Trophoblast cell (in vitro differentiated cells and primary cell): ENCODE measurements at regions not wholly inside any gene's neighbourhood (a gene's known extent, or its start where the extent isn't known, plus 50 kb on each side); places are given as distances from the start of the nearest gene placed in this dataset.

Source experiments
- DNase-seq, 2 donors: peaks; one replicate each; pipeline ENCODE4 v3.0.0-alpha.2; 2016
- H2AFZ ChIP-seq: 2 replicates; pipeline ENCODE4 v1.6.1; 2013; ENCODE audit warnings: low read length, moderate library complexity, mild to moderate bottlenecking; ENCODE audit not compliant: insufficient read depth, poor library complexity
- H2AK5ac ChIP-seq: 2 replicates; pipeline ENCODE4 v1.6.1; 2013; ENCODE audit warnings: mild to moderate bottlenecking, low read length
- H2BK120ac ChIP-seq: 2 replicates; pipeline ENCODE4 v1.6.1; 2013; ENCODE audit warnings: low read length, mild to moderate bottlenecking, moderate library complexity; ENCODE audit not compliant: insufficient read depth, poor library complexity
- H2BK12ac ChIP-seq: 2 replicates; pipeline ENCODE4 v1.6.1; 2013; ENCODE audit warnings: mild to moderate bottlenecking, low read length, moderate library complexity
- H2BK5ac ChIP-seq: 2 replicates; pipeline ENCODE4 v1.6.1; 2013; ENCODE audit warnings: low read length, low read depth, moderate library complexity, mild to moderate bottlenecking; ENCODE audit not compliant: poor library complexity
- H3K14ac ChIP-seq: 2 replicates; pipeline ENCODE4 v1.6.1; 2013; ENCODE audit warnings: mild to moderate bottlenecking, low read length
- H3K18ac ChIP-seq: 2 replicates; pipeline ENCODE4 v1.6.1; 2013; ENCODE audit warnings: mild to moderate bottlenecking, low read length
- H3K23ac ChIP-seq: 2 replicates; pipeline ENCODE4 v1.6.1; 2013; ENCODE audit warnings: low read length
- H3K27ac ChIP-seq: 2 replicates; pipeline ENCODE4 v1.5.1; 2013; ENCODE audit warnings: low read depth, mild to moderate bottlenecking, inconsistent platforms, low read length, moderate library complexity
- H3K27me3 ChIP-seq: 2 replicates; pipeline ENCODE4 v1.6.1; 2013; ENCODE audit warnings: inconsistent platforms, mild to moderate bottlenecking, low read length, moderate library complexity; ENCODE audit not compliant: insufficient read depth
- H3K36me3 ChIP-seq, 2 experiments: 1 replicate in 1 of 2; 2 replicates in 1 of 2; pipeline ENCODE4 v1.6.1; 2013; ENCODE audit warnings: low read length in 2 of 2, mild to moderate bottlenecking in 2 of 2, moderate library complexity in 1 of 2; ENCODE audit not compliant: insufficient read depth in 2 of 2, control insufficient read depth in 1 of 2
- H3K4ac ChIP-seq: 2 replicates; pipeline ENCODE4 v1.6.1; 2013; ENCODE audit warnings: low read depth, mild to moderate bottlenecking, low read length, moderate library complexity
- H3K4me1 ChIP-seq, 2 experiments: 1 replicate in 1 of 2; 2 replicates in 1 of 2; pipeline ENCODE4 v1.6.1; 2013; ENCODE audit warnings: low read length in 2 of 2, mild to moderate bottlenecking in 2 of 2, moderate library complexity in 1 of 2; ENCODE audit not compliant: insufficient read depth in 2 of 2, control insufficient read depth in 1 of 2
- H3K4me2 ChIP-seq: 2 replicates; pipeline ENCODE4 v1.6.1; 2013; ENCODE audit warnings: inconsistent platforms, mild to moderate bottlenecking, low read length, moderate library complexity
- H3K4me3 ChIP-seq: 2 replicates; pipeline ENCODE4 v1.5.1; 2013; ENCODE audit warnings: mild to moderate bottlenecking, low read depth, low read length, inconsistent platforms
- H3K79me1 ChIP-seq: one replicate; pipeline ENCODE4 v1.6.1; 2013; ENCODE audit warnings: low read length
- H3K79me2 ChIP-seq: 2 replicates; pipeline ENCODE4 v1.6.1; 2013; ENCODE audit warnings: low read length, mild to moderate bottlenecking; ENCODE audit not compliant: control insufficient read depth, insufficient read depth, poor library complexity
- H3K9ac ChIP-seq: 2 replicates; pipeline ENCODE4 v1.6.1; 2013; ENCODE audit warnings: mild to moderate bottlenecking, low read length
- H3K9me3 ChIP-seq: 2 replicates; pipeline ENCODE4 v1.6.1; 2013; ENCODE audit warnings: low read depth, mild to moderate bottlenecking, control low read depth, inconsistent platforms, low read length; ENCODE audit not compliant: insufficient read depth
- H4K12ac ChIP-seq: 2 replicates; pipeline ENCODE4 v1.6.1; 2013; ENCODE audit warnings: low read depth, mild to moderate bottlenecking, low read length, moderate library complexity
- H4K8ac ChIP-seq: 2 replicates; pipeline ENCODE4 v1.6.1; 2013; ENCODE audit warnings: low read depth, mild to moderate bottlenecking, low read length, moderate library complexity
- H4K91ac ChIP-seq: one replicate; pipeline ENCODE4 v1.6.1; 2013; ENCODE audit warnings: low read depth, mild to moderate bottlenecking, low read length, moderate library complexity
- WGBS: extraction: QIAGEN DNeasy Blood & Tissue Kit; methylation state at CpG from one replicate; pipeline ENCODE4 v1.1.7; 2013; ENCODE audit warnings: missing lambda C conversion rate; ENCODE audit not compliant: insufficient read length, insufficient coverage; ENCODE audit errors: extremely low coverage; 5-methylcytosine and 5-hydroxymethylcytosine counted together

DNA sequence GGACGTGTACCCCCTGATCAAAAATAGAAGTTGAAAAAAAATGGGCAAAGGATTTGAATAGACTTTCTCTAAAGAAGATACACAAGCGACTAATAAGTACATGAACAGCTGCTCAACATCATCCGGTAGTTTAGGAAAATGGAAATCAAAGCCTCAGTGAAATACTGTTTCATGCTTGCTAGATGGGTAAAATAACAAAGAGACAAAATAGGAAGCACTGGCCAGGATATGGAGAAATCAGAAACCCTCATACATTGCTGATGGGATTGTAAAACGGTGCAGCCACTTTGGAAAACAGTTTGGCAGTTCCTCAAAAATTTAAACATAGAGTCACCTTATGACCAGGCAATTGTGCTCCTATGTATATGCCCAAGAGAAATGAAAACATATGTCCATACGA, 65.0 kb upstream of the SUB1 start:
- H3K4me1 ChIP-seq = no peaks in the 10 kb centered on the region
- no peak overlapping the region for H3K9ac ChIP-seq
- no peak overlapping the region for H3K4me3 ChIP-seq
- H3K79me1 ChIP-seq = no peaks in the 10 kb centered on the region
- no peak overlapping the region for H4K12ac ChIP-seq
- H3K4ac ChIP-seq = no peak overlapping the region
- DNase-seq = no peak
- H3K9me3 ChIP-seq = no peaks in the 10 kb centered on the region
- no peak overlapping the region for H3K14ac ChIP-seq
- no peak overlapping the region for H2AK5ac ChIP-seq
- no peak overlapping the region for H2BK5ac ChIP-seq
- no peaks in the 10 kb centered on the region for H3K27me3 ChIP-seq
- H2AFZ ChIP-seq = no peak overlapping the region
- H2BK12ac ChIP-seq = no peak overlapping the region
- no peaks in the 10 kb centered on the region for H3K36me3 ChIP-seq
- H3K27ac ChIP-seq = no peak overlapping the region
- no peak overlapping the region for H3K4me2 ChIP-seq
- no peak overlapping the region for H3K23ac ChIP-seq
- H4K8ac ChIP-seq = no peak overlapping the region
- no peaks in the 10 kb centered on the region for H3K79me2 ChIP-seq
- no peak overlapping the region for H2BK120ac ChIP-seq
- no peak overlapping the region for H4K91ac ChIP-seq
- H3K18ac ChIP-seq = no peak overlapping the region
- no CpG with 5 or more reads among the region's 5 CpGs for WGBS

DNA sequence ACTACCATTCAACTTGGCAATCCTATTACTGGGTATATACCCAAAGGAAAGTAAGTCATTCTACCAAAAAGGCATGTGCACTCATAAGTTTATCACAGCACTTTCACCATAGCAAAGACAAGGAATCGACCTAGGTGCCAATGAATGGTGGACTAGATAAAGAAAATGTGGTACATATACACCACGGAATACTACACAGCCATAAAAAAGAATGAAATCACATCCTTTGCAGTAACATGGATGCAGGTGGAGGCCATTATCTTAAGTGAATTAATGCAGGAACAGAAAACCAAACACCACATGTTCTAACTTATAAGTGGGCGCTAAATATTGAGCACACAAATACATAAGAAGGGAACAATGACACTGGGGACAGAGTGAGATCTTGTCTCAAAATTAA, 65.8 kb upstream of the SUB1 start:
- H2AFZ ChIP-seq = no peak overlapping the region
- WGBS = no CpG with 5 or more reads among the region's 3 CpGs

DNA sequence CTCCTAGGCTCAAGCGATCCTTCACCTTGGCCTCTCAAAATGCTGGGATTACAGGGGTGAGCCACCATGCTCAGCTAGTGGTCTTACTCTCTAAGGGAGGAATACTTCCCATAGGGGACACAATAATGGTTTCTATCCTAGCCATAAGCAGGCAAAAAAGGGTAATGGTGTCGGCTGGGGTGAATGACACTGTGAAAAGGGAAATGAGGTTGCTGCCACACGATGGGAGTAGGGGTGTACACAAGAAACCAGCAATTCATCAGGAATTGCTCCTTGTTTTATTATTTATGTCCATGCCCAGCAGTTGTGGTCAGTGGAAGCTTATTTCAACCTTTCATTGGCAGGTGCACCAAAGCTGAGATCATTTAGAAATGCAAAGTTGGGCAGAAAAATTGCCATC, 70.3 kb upstream of the ZFR start:
- H3K23ac ChIP-seq = no peak overlapping the region
- no peak overlapping the region for H3K18ac ChIP-seq
- no peak overlapping the region for H2AFZ ChIP-seq
- no peak overlapping the region for H3K4ac ChIP-seq
- no peaks in the 10 kb centered on the region for H3K27me3 ChIP-seq
- DNase-seq = no peak
- no peaks in the 10 kb centered on the region for H3K79me1 ChIP-seq
- H4K12ac ChIP-seq = no peak overlapping the region
- H3K4me3 ChIP-seq = no peak overlapping the region
- no peak overlapping the region for H3K4me2 ChIP-seq
- H3K79me2 ChIP-seq = no peaks in the 10 kb centered on the region
- H3K36me3 ChIP-seq = no peaks in the 10 kb centered on the region
- H4K8ac ChIP-seq = no peak overlapping the region
- no peak overlapping the region for H3K9ac ChIP-seq
- no peak overlapping the region for H2BK5ac ChIP-seq
- no CpG with 5 or more reads among the region's 3 CpGs for WGBS
- no peak overlapping the region for H4K91ac ChIP-seq
- H3K27ac ChIP-seq = no peak overlapping the region
- H3K9me3 ChIP-seq = no peaks in the 10 kb centered on the region
- no peak overlapping the region for H2BK120ac ChIP-seq
- no peaks in the 10 kb centered on the region for H3K4me1 ChIP-seq
- no peak overlapping the region for H2BK12ac ChIP-seq
- H2AK5ac ChIP-seq = no peak overlapping the region
- no peak overlapping the region for H3K14ac ChIP-seq

More for the DNA sequence above, 65.8 kb upstream of the SUB1 start:
- no peaks in the 10 kb centered on the region for H3K36me3 ChIP-seq
- no peak overlapping the region for H2BK120ac ChIP-seq
- no peaks in the 10 kb centered on the region for H3K79me1 ChIP-seq
- no peak overlapping the region for H4K8ac ChIP-seq
- H3K79me2 ChIP-seq = no peaks in the 10 kb centered on the region
- no peak overlapping the region for H3K4me3 ChIP-seq
- H3K4ac ChIP-seq = no peak overlapping the region
- no peak overlapping the region for H2BK5ac ChIP-seq
- H3K18ac ChIP-seq = no peak overlapping the region
- H3K27me3 ChIP-seq = no peaks in the 10 kb centered on the region
- H3K9ac ChIP-seq = no peak overlapping the region
- no peak overlapping the region for H2BK12ac ChIP-seq
- no peak overlapping the region for H3K4me2 ChIP-seq
- H2AK5ac ChIP-seq = no peak overlapping the region
- no peaks in the 10 kb centered on the region for H3K9me3 ChIP-seq
- DNase-seq = no peak
- H3K4me1 ChIP-seq = no peaks in the 10 kb centered on the region
- H4K91ac ChIP-seq = no peak overlapping the region
- H3K14ac ChIP-seq = no peak overlapping the region
- no peak overlapping the region for H3K27ac ChIP-seq
- H4K12ac ChIP-seq = no peak overlapping the region
- no peak overlapping the region for H3K23ac ChIP-seq

DNA sequence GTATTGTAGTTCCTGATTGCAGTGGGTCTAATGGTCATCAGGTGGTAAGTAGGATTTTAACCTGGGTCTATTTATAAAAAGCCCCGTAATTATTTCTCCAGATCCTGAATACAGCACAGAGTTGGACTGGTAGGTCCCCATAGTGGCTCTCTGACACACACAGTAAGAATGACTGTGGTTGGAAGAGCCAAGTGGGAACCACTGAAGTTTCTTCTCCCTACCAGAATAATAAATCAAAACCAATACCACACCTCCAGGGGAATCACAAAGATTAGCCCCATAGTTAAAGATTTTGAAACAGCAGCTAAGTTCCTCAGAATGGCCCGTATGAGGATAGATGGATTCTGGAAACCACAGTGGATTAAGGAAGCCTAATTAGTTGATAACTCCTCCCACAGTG, 68.4 kb upstream of the ZFR start:
- no peaks in the 10 kb centered on the region for H3K79me1 ChIP-seq
- H3K9ac ChIP-seq = no peak overlapping the region
- no peak overlapping the region for H3K27ac ChIP-seq
- H2AK5ac ChIP-seq = no peak overlapping the region
- no peak overlapping the region for H2BK5ac ChIP-seq
- no peaks in the 10 kb centered on the region for H3K36me3 ChIP-seq
- H3K4me1 ChIP-seq = peaks cover 0 to 2% of the 10 kb centered on the region in 2 experiments
- H2BK12ac ChIP-seq = no peak overlapping the region
- no peaks in the 10 kb centered on the region for H3K27me3 ChIP-seq
- H3K23ac ChIP-seq = no peak overlapping the region
- H3K4ac ChIP-seq = no peak overlapping the region
- H4K12ac ChIP-seq = no peak overlapping the region
- no peak overlapping the region for H2BK120ac ChIP-seq
- no peak overlapping the region for H2AFZ ChIP-seq
- no CpG with 5 or more reads among the region's 2 CpGs for WGBS
- H3K79me2 ChIP-seq = no peaks in the 10 kb centered on the region
- no peak overlapping the region for H3K18ac ChIP-seq
- no peak overlapping the region for H3K14ac ChIP-seq
- no peaks in the 10 kb centered on the region for H3K9me3 ChIP-seq
- no peak overlapping the region for H4K8ac ChIP-seq
- DNase-seq = no peak
- no peak overlapping the region for H4K91ac ChIP-seq
- H3K4me3 ChIP-seq = no peak overlapping the region
- H3K4me2 ChIP-seq = no peak overlapping the region
